ENCODE measurements at regions not wholly inside any gene's neighbourhood (a gene's known extent, or its start where the extent isn't known, plus 50 kb on each side); places are given as distances from the start of the nearest gene placed in this dataset.

GRCh38 chr2:38467768-38468455 is 90.8 kb upstream of the ATL2 start:
- DNase-seq (ENCODE audit: low read depth, low spot score) = no peak
- ChIA-PET RAD21 (ENCODE audit: unreplicated experiment) (interaction anchor here (0.9 to 4.3 kb wide), 6 partner anchors 10 to 255 kb away, joined by 3 to 50 read pairs (median 4); partner anchors contain the start of gene ATL2), SMC1A (ENCODE audit: uncharacterized antibody, unreplicated experiment) (interaction anchor here (0.7 to 7.6 kb wide), 11 partner anchors 13 to 358 kb away, joined by 3 to 92 read pairs (median 6); no protein-coding TSS in a partner anchor), POLR2A (interaction anchor here (1.4 to 1.5 kb wide), 2 partner anchors 19 to 72 kb away, joined by 3 read pairs; no protein-coding TSS in a partner anchor), CTCF (interaction anchor here (0.6 to 8.4 kb wide), 7 partner anchors 19 to 266 kb away, joined by 3 to 117 read pairs (median 4); partner anchors contain the start of gene ATL2)
- TF ChIP-seq CEBPB (IDR thresholded peaks at IDR 0.05; ENCODE audit: borderline replicate concordance in 1 of 2, low read depth in 2 of 2, low read length in 2 of 2) (no peak), DPF2 (IDR thresholded peaks at IDR 0.05) (no peak), FOS (IDR thresholded peaks at IDR 0.05; ENCODE audit: borderline replicate concordance, extremely low read depth, insufficient read length) (no peak), NBN (IDR thresholded peaks at IDR 0.05) (no peak), JUNB (IDR thresholded peaks at IDR 0.05) (no peak), STAT3 (IDR thresholded peaks at IDR 0.05; ENCODE audit: low read depth, low read length) (no peak), NR2F1 (conservative IDR thresholded peaks at IDR 0.05) (no peak), ZBTB11 (CRISPR knock-in tag; IDR thresholded peaks at IDR 0.05) (no peak), PAX8 (IDR thresholded peaks at IDR 0.05) (no peak), POLR2A (IDR thresholded peaks at IDR 0.05; ENCODE audit: low read depth, low read length) (no peak), TCF3 (IDR thresholded peaks at IDR 0.05; ENCODE audit: borderline replicate concordance, insufficient read depth, low read depth, low read length) (no peak), IKZF1 (conservative IDR thresholded peaks at IDR 0.05) (no peak)
- in situ Hi-C loops (cut with MboI) (no loop called here), intact Hi-C loops (cut with micrococcal nuclease; ENCODE audit: unreplicated experiment) (no loop called here)
- Histone ChIP-seq H3K36me3 (ENCODE audit: control insufficient read depth in 2 of 2, insufficient read depth in 2 of 2, low read length in 1 of 2) (no peaks in the 10 kb centered on the region), H3K4me2 (ENCODE audit: control insufficient read depth, insufficient read depth) (no peak overlapping the region), H4K20me1 (ENCODE audit: control insufficient read depth, insufficient read depth) (no peaks in the 10 kb centered on the region), H3K27ac (ENCODE audit: control insufficient read depth, insufficient read depth) (no peak overlapping the region), H3K9me3 (replicated peaks; ENCODE audit: control insufficient read depth, insufficient read depth, low read length) (no peaks in the 10 kb centered on the region), H3K4me1 (ENCODE audit: control insufficient read depth, insufficient read depth, low read length) (no peaks in the 10 kb centered on the region), H2AFZ (ENCODE audit: control insufficient read depth, low read depth, low read length) (no peak overlapping the region), H3K79me2 (ENCODE audit: control insufficient read depth, insufficient read depth, low read length) (no peaks in the 10 kb centered on the region), H3K9ac (ENCODE audit: control insufficient read depth, insufficient read depth, low read length) (no peak overlapping the region), H3K27me3 (replicated peaks in 1 of 2; ENCODE audit: control insufficient read depth in 2 of 2, insufficient read depth in 2 of 2, low read length in 1 of 2) (no peaks in the 10 kb centered on the region), H3K4me3 (no peak overlapping the region)
- no peak for FAIRE-seq
- WGBS (ENCODE audit: insufficient coverage, insufficient replicate concordance, low lambda C conversion rate, missing lambda C conversion rate) = 70% methylated on average over 3 of the region's 3 CpGs
- no TSS peak for BruUV-seq (replicated peaks)
- ATAC-seq = no peak
